ENCODE measurements at regions not wholly inside any gene's neighbourhood (a gene's known extent, or its start where the extent isn't known, plus 50 kb on each side); places are given as distances from the start of the nearest gene placed in this dataset.

- TF ChIP-seq PKNOX1 (IDR thresholded peaks at IDR 0.05) (no peak), SP1 (IDR thresholded peaks at IDR 0.05) (no peak), ARNT (IDR thresholded peaks at IDR 0.05) (no peak), FOXA1 (IDR thresholded peaks at IDR 0.05) (no peak), ELF4 (IDR thresholded peaks at IDR 0.05) (no peak), TARDBP (IDR thresholded peaks at IDR 0.05) (no peak), LEF1 (IDR thresholded peaks at IDR 0.05; ENCODE audit: borderline replicate concordance) (no peak), FOXK2 (IDR thresholded peaks at IDR 0.05) (no peak), NFRKB (IDR thresholded peaks at IDR 0.05) (no peak), BHLHE40 (IDR thresholded peaks at IDR 0.05; ENCODE audit: borderline replicate concordance) (no peak), ZNF384 (IDR thresholded peaks at IDR 0.05) (no peak), CTBP1 (IDR thresholded peaks at IDR 0.05; ENCODE audit: borderline replicate concordance) (no peak), SUZ12 (IDR thresholded peaks at IDR 0.05) (no peak)
Measured at GRCh38 chr6:146911635-146912215, 292.5 kb upstream of the STXBP5 start.

Data from HEK293T (cell line).